ENCODE measurements at regions not wholly inside any gene's neighbourhood (a gene's known extent, or its start where the extent isn't known, plus 50 kb on each side); places are given as distances from the start of the nearest gene placed in this dataset.

DNA sequence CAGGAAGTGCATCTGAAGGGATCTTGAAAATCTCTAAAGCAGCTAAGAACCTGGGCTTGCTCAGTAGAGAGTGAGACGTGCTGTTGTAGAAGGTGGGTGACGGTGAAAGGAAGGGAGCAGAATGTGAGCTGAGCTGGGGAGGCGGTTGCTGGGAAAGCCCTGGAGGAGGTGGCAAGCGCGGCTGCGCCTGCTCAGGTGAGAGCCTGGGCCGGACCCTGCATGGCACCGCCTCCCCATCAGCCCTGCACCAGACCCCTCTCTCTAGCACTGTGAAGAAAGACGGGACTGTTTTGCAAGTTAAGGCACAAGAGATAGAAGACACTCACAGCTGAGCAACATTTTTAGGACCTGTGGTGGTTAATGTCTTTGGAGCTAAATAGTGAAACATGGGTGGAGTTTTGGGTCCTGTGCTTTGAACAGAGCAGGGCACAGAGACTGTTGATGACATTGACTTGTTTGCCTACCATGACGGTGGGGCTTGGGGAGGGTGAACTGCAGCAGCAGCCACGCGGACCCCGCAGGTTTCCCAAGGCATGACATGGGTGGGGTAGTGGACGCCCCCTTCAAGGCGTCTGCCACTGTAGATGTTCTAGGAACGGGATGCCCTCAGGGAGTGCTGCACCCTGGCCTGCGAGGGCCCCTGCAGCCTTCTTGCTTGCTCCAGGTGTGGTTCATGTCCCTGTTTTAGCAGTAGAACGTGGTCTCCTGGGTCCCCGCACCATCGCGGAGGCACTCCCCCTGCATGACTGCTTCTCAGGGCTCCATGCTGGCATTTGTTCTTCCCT lies 245.3 kb downstream of the TSN start:
- CTCF ChIA-PET, result no interaction called here
- POLR2A ChIA-PET, result no interaction called here
- DNase-seq (ENCODE audit: extremely low spot score), result peak; percentile 10
- TF ChIP-seq, protein P1, sequence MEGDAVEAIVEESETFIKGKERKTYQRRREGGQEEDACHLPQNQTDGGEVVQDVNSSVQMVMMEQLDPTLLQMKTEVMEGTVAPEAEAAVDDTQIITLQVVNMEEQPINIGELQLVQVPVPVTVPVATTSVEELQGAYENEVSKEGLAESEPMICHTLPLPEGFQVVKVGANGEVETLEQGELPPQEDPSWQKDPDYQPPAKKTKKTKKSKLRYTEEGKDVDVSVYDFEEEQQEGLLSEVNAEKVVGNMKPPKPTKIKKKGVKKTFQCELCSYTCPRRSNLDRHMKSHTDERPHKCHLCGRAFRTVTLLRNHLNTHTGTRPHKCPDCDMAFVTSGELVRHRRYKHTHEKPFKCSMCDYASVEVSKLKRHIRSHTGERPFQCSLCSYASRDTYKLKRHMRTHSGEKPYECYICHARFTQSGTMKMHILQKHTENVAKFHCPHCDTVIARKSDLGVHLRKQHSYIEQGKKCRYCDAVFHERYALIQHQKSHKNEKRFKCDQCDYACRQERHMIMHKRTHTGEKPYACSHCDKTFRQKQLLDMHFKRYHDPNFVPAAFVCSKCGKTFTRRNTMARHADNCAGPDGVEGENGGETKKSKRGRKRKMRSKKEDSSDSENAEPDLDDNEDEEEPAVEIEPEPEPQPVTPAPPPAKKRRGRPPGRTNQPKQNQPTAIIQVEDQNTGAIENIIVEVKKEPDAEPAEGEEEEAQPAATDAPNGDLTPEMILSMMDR (IDR thresholded peaks at IDR 0.05; ENCODE audit: control extremely low read depth, extremely low read depth, low read depth, missing control alignments), result no peak

DNA sequence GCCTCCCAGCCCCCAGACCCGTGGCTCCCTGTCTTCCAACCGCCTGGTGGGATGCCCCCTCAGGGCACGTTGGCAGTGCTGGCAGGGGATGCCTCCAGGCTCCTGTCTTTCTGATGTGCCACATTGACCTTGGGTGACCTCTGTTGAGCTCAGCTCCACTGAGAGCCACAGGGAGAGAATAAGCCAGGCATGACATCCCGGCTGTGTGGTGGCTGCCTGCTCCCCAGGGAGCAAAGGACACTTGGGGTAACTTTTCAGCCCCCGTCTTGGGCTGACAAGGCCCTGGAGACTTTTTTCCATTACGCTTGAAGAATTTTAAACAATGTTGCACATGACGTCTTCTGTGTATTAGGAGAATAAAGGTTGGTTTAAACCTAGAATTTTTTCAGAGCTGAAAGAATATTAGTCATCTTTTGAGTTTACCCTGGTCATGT lies 246.0 kb downstream of the TSN start:
- TF ChIP-seq, protein P1 (IDR thresholded peaks at IDR 0.05; ENCODE audit: control extremely low read depth, extremely low read depth, low read depth, missing control alignments), result no peak
- DNase-seq (ENCODE audit: extremely low spot score), result no peak
- POLR2A ChIA-PET, result no interaction called here
- CTCF ChIA-PET, result no interaction called here

DNA sequence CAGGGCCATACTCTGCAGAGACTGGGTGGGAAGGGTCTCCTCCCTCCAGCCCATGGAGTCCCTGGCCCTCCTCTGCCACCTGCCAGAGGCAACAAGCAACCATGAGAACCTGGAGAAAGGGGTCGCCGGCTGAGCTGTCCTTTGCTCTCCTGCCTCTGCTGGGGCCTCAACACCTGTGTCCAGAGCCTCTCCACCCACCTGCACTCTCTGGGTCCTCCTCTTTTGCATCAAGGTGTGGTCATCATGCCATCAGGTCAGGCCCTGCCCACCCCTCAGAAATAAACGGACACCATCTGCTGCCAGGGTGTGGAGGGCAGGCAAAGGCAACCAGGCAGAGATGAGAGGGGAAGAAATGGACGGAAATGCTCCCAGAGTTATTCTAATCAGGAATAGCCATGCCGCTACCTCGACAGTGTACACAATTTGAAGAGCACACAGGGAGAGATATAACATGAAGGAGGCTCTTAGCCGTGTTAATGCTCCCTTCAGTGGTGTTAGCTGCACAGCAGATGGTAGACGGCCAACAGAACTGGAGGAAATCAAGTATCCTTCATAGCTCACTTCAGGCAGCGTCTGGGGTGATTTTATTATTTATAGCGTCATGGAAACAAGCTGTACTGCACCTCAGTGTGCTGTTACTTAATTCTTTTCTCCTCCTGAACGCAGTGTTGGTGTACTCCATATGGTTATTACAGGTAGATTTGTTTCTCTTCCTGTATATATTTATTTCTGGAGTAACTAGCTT lies 247.9 kb downstream of the TSN start:
- no peak for DNase-seq (ENCODE audit: extremely low spot score)
- TF ChIP-seq, protein P1 (IDR thresholded peaks at IDR 0.05; ENCODE audit: control extremely low read depth, extremely low read depth, low read depth, missing control alignments), result no peak
- ChIA-PET CTCF (no interaction called here), POLR2A (no interaction called here)

DNA sequence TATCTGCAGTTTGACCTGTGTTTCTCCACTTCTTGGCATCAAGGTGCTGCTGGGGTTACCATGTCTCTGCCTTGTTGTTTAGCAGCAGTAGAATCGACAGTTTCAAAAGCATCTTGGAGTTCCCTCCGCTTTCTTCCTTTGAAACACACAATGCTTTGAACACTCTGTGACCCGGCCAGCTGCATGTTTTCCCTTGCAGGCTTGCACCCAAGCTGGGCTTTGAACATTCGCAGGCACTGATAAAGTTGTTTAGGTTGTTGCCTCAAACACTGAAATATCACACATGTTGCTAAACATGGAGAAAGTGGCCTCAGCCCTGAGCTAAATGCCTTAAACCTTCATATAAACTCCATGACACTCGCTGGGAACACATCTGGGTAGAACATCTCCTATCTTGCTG lies 251.7 kb downstream of the TSN start:
- POLR2A ChIA-PET, result no interaction called here
- TF ChIP-seq, protein P1 (IDR thresholded peaks at IDR 0.05; ENCODE audit: control extremely low read depth, extremely low read depth, low read depth, missing control alignments), result no peak
- DNase-seq (ENCODE audit: extremely low spot score), result no peak
- CTCF ChIA-PET, result interaction anchor here (2.1 kb wide), 1 partner anchor 8 kb away, joined by 8 read pairs; no protein-coding TSS in a partner anchor

DNA sequence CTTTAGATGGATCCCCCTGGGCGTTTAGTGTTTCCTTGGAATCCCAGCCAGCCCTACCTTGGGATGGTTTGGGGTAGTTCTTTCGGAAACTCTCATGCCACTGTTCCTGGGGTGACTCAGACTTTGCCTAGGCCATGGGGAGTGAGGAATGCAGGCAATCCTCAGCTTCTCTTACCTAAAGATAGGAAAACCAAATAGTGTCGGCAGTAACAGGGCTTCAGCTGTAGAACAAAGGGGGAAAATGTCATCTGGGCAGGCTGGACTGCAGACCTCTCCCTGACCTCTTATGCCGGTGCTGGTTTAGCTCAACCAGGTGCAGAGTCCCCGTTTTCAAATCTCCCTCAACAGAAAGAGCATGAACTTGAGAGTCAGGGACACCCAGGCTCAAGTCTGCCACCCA lies 252.1 kb downstream of the TSN start:
- TF ChIP-seq, protein P1 (IDR thresholded peaks at IDR 0.05; ENCODE audit: control extremely low read depth, extremely low read depth, low read depth, missing control alignments), result no peak
- ChIA-PET POLR2A (no interaction called here), CTCF (interaction anchor here (2.1 kb wide), 1 partner anchor 9 kb away, joined by 8 read pairs; no protein-coding TSS in a partner anchor)
- DNase-seq (ENCODE audit: extremely low spot score), result no peak

DNA sequence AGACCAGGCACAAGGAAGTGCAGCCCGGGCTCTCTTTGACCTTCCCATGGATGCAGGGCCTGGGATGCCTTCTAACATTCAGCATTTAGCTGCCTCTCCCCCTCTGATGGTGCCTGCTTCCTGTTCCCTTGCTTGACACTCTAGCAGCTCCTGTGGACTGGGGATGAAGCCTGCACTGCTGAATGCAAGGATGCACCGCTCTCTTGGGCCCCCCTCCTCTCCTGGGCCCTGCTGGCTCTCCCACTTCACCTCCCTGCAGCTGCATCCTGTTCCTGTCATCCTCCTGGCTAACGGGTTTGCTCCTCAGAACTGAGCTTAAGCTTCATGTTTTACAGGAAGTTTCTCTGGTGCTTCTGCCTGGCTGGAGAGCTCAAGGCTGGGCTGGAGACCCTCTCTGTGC lies 254.1 kb downstream of the TSN start:
- DNase-seq (ENCODE audit: extremely low spot score), result no peak
- TF ChIP-seq, protein P1 (IDR thresholded peaks at IDR 0.05; ENCODE audit: control extremely low read depth, extremely low read depth, low read depth, missing control alignments), result no peak
- ChIA-PET CTCF (no interaction called here), POLR2A (no interaction called here)

All from GM10248 (cell line).